GM12874 (cell line): ENCODE measurements at regions not wholly inside any gene's neighbourhood (a gene's known extent, or its start where the extent isn't known, plus 50 kb on each side); places are given as distances from the start of the nearest gene placed in this dataset.

Experiments
- CTCF ChIP-seq: IDR thresholded peaks from 2 replicates; pipeline ENCODE4 v1.5.1; 2011; ENCODE audit warnings: low read depth, mild to moderate bottlenecking, control low read depth, low read length, moderate library complexity; ENCODE audit not compliant: insufficient read depth

GRCh38 chrX:113353134-113353533 lies 512.5 kb upstream of the AMOT start:
- no peak for TF ChIP-seq CTCF

GRCh38 chrX:113330416-113330815 lies 489.8 kb upstream of the AMOT start:
- TF ChIP-seq CTCF = no peak

- no peak for TF ChIP-seq CTCF
Measured at GRCh38 chrX:113315927-113316326, 475.3 kb upstream of the AMOT start.

- TF ChIP-seq CTCF = no peak
Measured at GRCh38 chrX:113305496-113305895, 464.9 kb upstream of the AMOT start.

GRCh38 chrX:113300580-113300979 lies 459.9 kb upstream of the AMOT start:
- no peak for TF ChIP-seq CTCF

- TF ChIP-seq CTCF = no peak
Measured at GRCh38 chrX:113297437-113297836, 456.8 kb upstream of the AMOT start.

- TF ChIP-seq CTCF = no peak
Measured at GRCh38 chrX:113289503-113289902, 448.9 kb upstream of the AMOT start.

- TF ChIP-seq CTCF = no peak
Measured at GRCh38 chrX:113287761-113288160, 447.1 kb upstream of the AMOT start.
